Effector memory CD4-positive, alpha-beta T cell (primary cell): ENCODE measurements at regions not wholly inside any gene's neighbourhood (a gene's known extent, or its start where the extent isn't known, plus 50 kb on each side); places are given as distances from the start of the nearest gene placed in this dataset.
"Not testable (repeated sequence)": the region's sequence is repeated elsewhere in the genome, so short reads cannot be mapped to it uniquely, and the experiment has no call there.

Experiments
- DNase-seq, 3 donors: peaks; one replicate each; pipeline ENCODE4 v3.0.0-alpha.2; 2020
- H3K27ac ChIP-seq: 2 replicates; pipeline ENCODE4 v1.7.0; 2013; ENCODE audit warnings: mild to moderate bottlenecking, low read length, moderate library complexity; ENCODE audit not compliant: insufficient read depth, poor library complexity, severe bottlenecking
- H3K27me3 ChIP-seq: replicated peaks from 2 replicates; pipeline ENCODE4 v1.7.0; 2013; ENCODE audit warnings: mild to moderate bottlenecking, low read length; ENCODE audit not compliant: insufficient read depth, control insufficient read depth, poor library complexity, severe bottlenecking
- H3K36me3 ChIP-seq: 2 replicates; pipeline ENCODE4 v1.7.0; 2013; ENCODE audit warnings: mild to moderate bottlenecking, low read length, moderate library complexity; ENCODE audit not compliant: control insufficient read depth, insufficient read depth
- H3K4me1 ChIP-seq: 2 replicates; pipeline ENCODE4 v1.7.0; 2013; ENCODE audit warnings: low read length, mild to moderate bottlenecking; ENCODE audit not compliant: control insufficient read depth, insufficient read depth, poor library complexity, severe bottlenecking
- H3K4me3 ChIP-seq: 2 replicates; pipeline ENCODE4 v1.7.0; 2013; ENCODE audit warnings: low read length, low read depth, mild to moderate bottlenecking; ENCODE audit not compliant: insufficient read depth, poor library complexity, severe bottlenecking
- H3K9me3 ChIP-seq: 2 replicates; pipeline ENCODE4 v1.7.0; 2013; ENCODE audit warnings: mild to moderate bottlenecking, low read length, moderate library complexity; ENCODE audit not compliant: control insufficient read depth

GRCh38 chrX:73932522-73932921 lies 80.0 kb upstream of the XIST start:
- Histone ChIP-seq H3K4me1 (no peaks in the 10 kb centered on the region), H3K36me3 (no peaks in the 10 kb centered on the region), H3K9me3 (no peaks in the 10 kb centered on the region), H3K27ac (no peak overlapping the region), H3K4me3 (no peak overlapping the region), H3K27me3 (no peaks in the 10 kb centered on the region)
- no peak for DNase-seq

GRCh38 chrX:73930300-73930699 lies 77.8 kb upstream of the XIST start:
- no peak overlapping the region for H3K4me3 ChIP-seq
- H3K27ac ChIP-seq, result no peak overlapping the region
- no peaks in the 10 kb centered on the region for H3K27me3 ChIP-seq
- H3K4me1 ChIP-seq, result no peaks in the 10 kb centered on the region
- H3K9me3 ChIP-seq, result no peaks in the 10 kb centered on the region
- DNase-seq, result no peak
- no peaks in the 10 kb centered on the region for H3K36me3 ChIP-seq

DNA sequence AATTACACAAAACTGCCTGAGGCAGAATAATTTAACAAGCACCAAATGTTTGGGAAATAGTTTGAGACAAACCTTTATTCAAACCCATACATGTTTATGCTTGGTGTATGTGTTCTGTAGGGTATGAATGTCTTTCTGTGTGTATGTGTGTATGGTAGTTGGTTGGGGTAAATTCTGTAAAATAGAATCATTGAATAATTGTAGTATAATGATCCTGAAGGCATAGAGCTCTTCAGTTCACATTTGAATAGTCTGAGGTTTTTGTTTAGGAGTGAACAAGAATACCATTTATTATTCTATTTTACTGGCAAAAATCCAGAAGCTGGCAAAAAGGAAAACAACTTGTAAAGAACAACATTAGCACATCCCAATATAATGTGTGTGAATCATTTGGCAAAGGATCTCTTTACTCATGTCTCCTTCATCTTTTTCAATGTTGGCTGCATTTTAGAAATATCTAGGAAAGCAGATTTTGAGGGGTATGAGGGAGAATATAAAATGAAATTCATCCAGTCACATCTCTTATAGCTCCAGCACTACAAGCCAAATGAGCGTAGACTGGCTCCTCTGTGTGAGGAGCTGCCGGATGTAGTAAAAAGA lies 70.4 kb upstream of the XIST start:
- H3K4me3 ChIP-seq, result no peak overlapping the region
- no peaks in the 10 kb centered on the region for H3K9me3 ChIP-seq
- no peak for DNase-seq

GRCh38 chrX:73916931-73917667 lies 64.6 kb upstream of the XIST start:
- Histone ChIP-seq H3K27me3 (no peaks in the 10 kb centered on the region), H3K36me3 (no peaks in the 10 kb centered on the region), H3K4me3 (no peak overlapping the region), H3K4me1 (no peaks in the 10 kb centered on the region), H3K27ac (no peak overlapping the region), H3K9me3 (no peaks in the 10 kb centered on the region)
- no peak for DNase-seq

More for the DNA sequence above, 70.4 kb upstream of the XIST start:
- H3K27me3 ChIP-seq, result no peaks in the 10 kb centered on the region
- H3K36me3 ChIP-seq, result no peaks in the 10 kb centered on the region
- H3K27ac ChIP-seq, result no peak overlapping the region
- H3K4me1 ChIP-seq, result no peaks in the 10 kb centered on the region

GRCh38 chrX:73916489-73916888 lies 64.0 kb upstream of the XIST start:
- Histone ChIP-seq H3K9me3 (no peaks in the 10 kb centered on the region), H3K4me1 (no peaks in the 10 kb centered on the region), H3K27me3 (no peaks in the 10 kb centered on the region), H3K27ac (no peak overlapping the region), H3K36me3 (no peaks in the 10 kb centered on the region), H3K4me3 (no peak overlapping the region)
- no peak for DNase-seq

- not testable (repeated sequence) for H3K36me3 ChIP-seq, DNase-seq, H3K27me3 ChIP-seq, H3K27ac ChIP-seq, H3K9me3 ChIP-seq, H3K4me3 ChIP-seq, H3K4me1 ChIP-seq
Observed at GRCh38 chrX:73914792-73915191, 62.3 kb upstream of the XIST start.

DNA sequence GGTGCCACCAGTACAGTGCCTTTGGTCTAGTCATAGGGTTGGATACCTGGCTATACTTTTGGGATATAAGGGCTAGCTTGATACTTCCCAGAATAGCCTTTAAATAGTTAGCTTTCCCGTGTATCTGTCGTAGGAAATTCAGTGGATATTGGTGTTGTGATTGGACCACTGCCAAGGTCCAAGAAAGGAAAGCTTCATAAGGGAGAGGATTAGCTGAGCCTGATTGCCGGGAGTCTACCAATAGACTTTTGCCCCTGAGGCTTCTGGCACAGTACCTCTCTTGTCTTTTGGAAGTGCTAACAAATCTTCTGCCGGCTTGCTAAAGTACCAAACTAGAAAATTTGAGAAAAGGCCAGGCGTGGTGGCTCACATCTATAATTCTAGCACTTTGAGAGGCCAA lies 61.1 kb upstream of the XIST start:
- DNase-seq, result no peak

DNA sequence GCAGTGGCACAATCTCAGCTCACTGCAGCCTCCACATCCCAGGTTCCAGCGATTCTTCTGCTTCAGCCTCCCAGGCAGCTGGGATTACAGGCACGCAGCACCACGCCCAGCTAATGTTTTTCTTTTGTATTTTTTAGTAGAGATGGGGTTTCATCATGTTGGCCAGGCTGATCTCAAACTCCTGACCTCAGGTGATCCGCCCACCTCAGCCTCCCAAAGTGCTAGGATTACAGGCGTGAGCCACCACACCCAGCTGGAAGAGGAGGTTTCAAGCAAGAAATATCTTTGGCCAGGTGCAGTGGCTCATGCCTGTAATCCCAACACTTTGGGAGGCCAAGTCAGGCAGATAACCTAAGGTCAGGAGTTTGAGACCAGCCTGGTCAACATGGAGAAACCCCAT lies 59.4 kb upstream of the XIST start:
- not testable (repeated sequence) for H3K36me3 ChIP-seq, DNase-seq, H3K4me1 ChIP-seq, H3K27me3 ChIP-seq, H3K9me3 ChIP-seq, H3K27ac ChIP-seq, H3K4me3 ChIP-seq

More for the DNA sequence above, 61.1 kb upstream of the XIST start:
- Histone ChIP-seq H3K9me3 (no peaks in the 10 kb centered on the region), H3K27me3 (no peaks in the 10 kb centered on the region), H3K36me3 (no peaks in the 10 kb centered on the region), H3K4me3 (no peak overlapping the region), H3K27ac (no peak overlapping the region), H3K4me1 (no peaks in the 10 kb centered on the region)

- not testable (repeated sequence) for DNase-seq, H3K4me3 ChIP-seq, H3K27me3 ChIP-seq, H3K27ac ChIP-seq, H3K4me1 ChIP-seq, H3K36me3 ChIP-seq, H3K9me3 ChIP-seq
Observed at GRCh38 chrX:73905749-73906374, 53.3 kb upstream of the XIST start.

- Histone ChIP-seq H3K27me3 (no peaks in the 10 kb centered on the region), H3K4me1 (no peaks in the 10 kb centered on the region), H3K36me3 (no peaks in the 10 kb centered on the region), H3K4me3 (no peak overlapping the region), H3K27ac (no peak overlapping the region), H3K9me3 (no peaks in the 10 kb centered on the region)
- no peak for DNase-seq
Observed at GRCh38 chrX:73903941-73904340, 51.4 kb upstream of the XIST start.
